HUES6 (cell line): ENCODE measurements at regions not wholly inside any gene's neighbourhood (a gene's known extent, or its start where the extent isn't known, plus 50 kb on each side); places are given as distances from the start of the nearest gene placed in this dataset.

Experiments used
- H3K27ac ChIP-seq: 2 replicates; pipeline ENCODE4 v1.7.0; 2013; ENCODE audit warnings: low read depth, mild to moderate bottlenecking, low read length, inconsistent platforms
- H3K27me3 ChIP-seq: 2 replicates; pipeline ENCODE4 v1.6.1; 2013; ENCODE audit warnings: low read length; ENCODE audit not compliant: control insufficient read depth, insufficient read depth
- H3K36me3 ChIP-seq: 2 replicates; pipeline ENCODE4 v1.6.1; 2013; ENCODE audit warnings: low read length; ENCODE audit not compliant: control insufficient read depth, insufficient read depth
- H3K4me1 ChIP-seq: 2 replicates; pipeline ENCODE4 v1.6.1; 2013; ENCODE audit warnings: low read length; ENCODE audit not compliant: control insufficient read depth, insufficient read depth
- H3K4me3 ChIP-seq: 2 replicates; pipeline ENCODE4 v1.5.1; 2013; ENCODE audit warnings: low read depth, low read length
- H3K9ac ChIP-seq: one replicate; pipeline ENCODE4 v1.6.1; 2013; ENCODE audit warnings: mild to moderate bottlenecking, low read length
- H3K9me3 ChIP-seq: 2 replicates; pipeline ENCODE4 v1.6.1; 2013; ENCODE audit warnings: low read depth, low read length; ENCODE audit not compliant: control insufficient read depth, insufficient read depth

DNA sequence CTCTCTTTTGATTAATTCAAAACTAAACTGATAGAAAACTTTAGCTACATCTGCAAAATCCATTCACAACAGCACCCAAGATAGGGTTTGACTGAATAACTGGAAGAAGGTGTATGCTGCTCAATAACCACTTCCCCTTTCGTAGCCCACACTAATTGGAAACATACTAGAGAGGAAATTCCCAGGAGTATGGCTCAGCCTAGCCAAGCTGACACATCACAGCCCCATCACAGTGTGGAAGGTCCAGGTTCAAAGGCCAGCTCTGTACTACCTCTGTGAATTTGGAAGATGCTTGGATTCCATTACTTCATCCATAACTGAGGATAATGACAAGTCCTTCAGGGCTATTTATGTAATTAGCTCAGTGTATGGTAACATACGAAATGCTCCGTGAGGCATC lies 185.4 kb downstream of the FBXO15 start:
- H3K9me3 ChIP-seq: peaks cover 9% of the 10 kb centered on the region
- no peak overlapping the region for H3K4me3 ChIP-seq
- H3K36me3 ChIP-seq: no peaks in the 10 kb centered on the region
- no peak overlapping the region for H3K9ac ChIP-seq
- no peak overlapping the region for H3K27ac ChIP-seq
- peaks cover 3% of the 10 kb centered on the region; the same call in 1 of the 2 replicates for H3K4me1 ChIP-seq
- no peaks in the 10 kb centered on the region for H3K27me3 ChIP-seq

DNA sequence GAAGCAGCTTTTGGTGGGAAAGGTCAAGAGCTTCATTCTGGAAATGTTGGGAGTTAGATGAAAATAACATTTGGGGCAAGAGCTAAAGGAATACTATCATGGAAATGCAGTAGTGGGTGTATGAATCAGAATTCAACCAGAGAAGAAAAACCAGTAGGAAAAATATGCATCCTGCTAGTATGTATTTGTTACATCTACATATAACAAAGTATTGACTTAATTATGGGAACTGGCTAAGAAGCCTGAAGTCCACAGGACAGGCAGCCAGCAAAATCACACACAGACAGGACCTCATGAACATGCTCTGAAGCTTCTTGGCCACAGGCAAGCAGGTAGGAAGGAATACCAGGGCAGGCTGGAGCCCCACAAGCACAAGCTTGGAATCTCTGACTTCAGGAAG lies 185.8 kb downstream of the FBXO15 start:
- Histone ChIP-seq H3K9me3 (peaks cover 9% of the 10 kb centered on the region), H3K4me3 (no peak overlapping the region), H3K27ac (no peak overlapping the region), H3K36me3 (no peaks in the 10 kb centered on the region), H3K27me3 (no peaks in the 10 kb centered on the region), H3K9ac (no peak overlapping the region), H3K4me1 (peaks cover 7% of the 10 kb centered on the region; the same call in 1 of the 2 replicates)

DNA sequence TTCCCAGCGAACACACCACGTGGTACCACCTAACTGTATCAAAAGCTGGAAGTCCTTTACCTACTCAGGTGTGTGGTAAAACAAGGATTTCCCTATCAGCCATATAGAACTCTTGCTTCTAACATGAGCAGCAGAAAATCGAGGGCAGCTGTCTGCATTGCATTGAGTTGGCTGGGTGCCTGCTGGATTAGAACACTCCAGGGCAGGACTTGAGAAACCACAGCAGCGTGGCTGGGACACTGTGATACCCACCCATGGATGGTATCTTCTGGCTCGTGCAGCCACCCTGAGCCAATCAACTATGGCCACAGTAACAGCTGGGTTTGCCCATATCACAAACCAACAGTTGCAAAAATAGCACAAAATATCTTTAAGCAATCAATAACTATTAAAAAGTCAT lies 188.3 kb downstream of the FBXO15 start:
- H3K27me3 ChIP-seq: no peaks in the 10 kb centered on the region
- no peak overlapping the region for H3K27ac ChIP-seq
- H3K9ac ChIP-seq: no peak overlapping the region
- H3K9me3 ChIP-seq: peaks cover 10% of the 10 kb centered on the region
- peaks cover 7% of the 10 kb centered on the region; the same call in 1 of the 2 replicates for H3K4me1 ChIP-seq
- H3K4me3 ChIP-seq: no peak overlapping the region
- no peaks in the 10 kb centered on the region for H3K36me3 ChIP-seq

DNA sequence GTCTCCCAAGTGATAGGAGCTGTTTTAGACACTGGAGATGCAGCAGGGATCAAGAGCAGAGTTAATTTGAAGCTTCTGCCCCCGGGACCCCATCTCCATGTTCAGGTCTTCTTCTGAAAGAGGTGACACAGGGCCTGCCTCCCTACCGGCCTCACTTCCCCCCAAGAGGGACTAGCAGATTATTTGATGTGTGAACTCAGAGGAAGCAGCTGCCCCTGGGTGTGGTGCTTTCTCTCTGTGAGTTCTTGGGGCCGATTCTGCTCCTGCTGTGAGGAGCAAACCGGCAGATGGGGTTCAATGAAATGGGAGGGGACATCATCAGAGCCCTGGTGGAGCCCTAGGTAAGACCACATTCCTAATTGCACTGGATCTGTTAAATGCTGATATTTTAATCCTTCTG lies 193.4 kb downstream of the FBXO15 start:
- Histone ChIP-seq H3K4me1 (peaks cover 7% of the 10 kb centered on the region; the same call in 1 of the 2 replicates), H3K36me3 (no peaks in the 10 kb centered on the region), H3K9ac (no peak overlapping the region), H3K27me3 (no peaks in the 10 kb centered on the region), H3K27ac (no peak overlapping the region), H3K9me3 (peaks cover 5% of the 10 kb centered on the region; the same call in 1 of the 2 replicates), H3K4me3 (no peak overlapping the region)

DNA sequence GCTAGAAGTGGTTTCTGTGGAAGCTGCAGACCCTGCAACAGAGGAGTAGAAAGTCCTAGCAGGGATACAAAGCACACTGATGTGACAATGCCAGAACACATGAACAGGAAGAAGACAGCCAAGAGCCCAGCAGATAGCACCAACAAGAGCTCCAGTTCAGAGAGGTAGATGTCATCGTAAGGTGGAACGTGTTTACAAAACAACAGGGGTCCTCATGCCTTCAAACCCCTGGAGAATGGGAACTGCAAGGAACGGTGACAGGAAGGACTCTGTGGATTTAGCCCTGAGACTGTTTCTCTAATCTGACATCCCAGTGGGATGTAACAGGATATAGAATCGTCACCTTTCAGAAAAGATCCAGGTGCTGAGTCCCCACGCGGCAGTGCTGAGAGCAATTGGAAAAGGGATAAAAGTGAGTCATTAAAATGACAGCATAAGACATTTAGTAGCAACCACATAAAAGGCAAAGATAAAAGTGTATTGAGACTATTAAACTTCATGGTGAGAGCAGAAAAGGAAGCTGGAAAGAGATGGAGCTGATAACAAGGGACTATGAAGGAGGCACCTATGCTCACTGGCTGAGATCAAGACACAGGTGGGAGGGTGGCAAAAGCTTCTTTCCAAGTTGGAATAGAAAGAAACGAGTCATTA lies 195.2 kb downstream of the FBXO15 start:
- peaks cover 11% of the 10 kb centered on the region for H3K4me1 ChIP-seq
- no peak overlapping the region for H3K9ac ChIP-seq
- peaks cover 7% of the 10 kb centered on the region; the same call in 1 of the 2 replicates for H3K9me3 ChIP-seq
- no peak overlapping the region for H3K4me3 ChIP-seq
- no peaks in the 10 kb centered on the region for H3K36me3 ChIP-seq
- no peak overlapping the region for H3K27ac ChIP-seq
- no peaks in the 10 kb centered on the region for H3K27me3 ChIP-seq

DNA sequence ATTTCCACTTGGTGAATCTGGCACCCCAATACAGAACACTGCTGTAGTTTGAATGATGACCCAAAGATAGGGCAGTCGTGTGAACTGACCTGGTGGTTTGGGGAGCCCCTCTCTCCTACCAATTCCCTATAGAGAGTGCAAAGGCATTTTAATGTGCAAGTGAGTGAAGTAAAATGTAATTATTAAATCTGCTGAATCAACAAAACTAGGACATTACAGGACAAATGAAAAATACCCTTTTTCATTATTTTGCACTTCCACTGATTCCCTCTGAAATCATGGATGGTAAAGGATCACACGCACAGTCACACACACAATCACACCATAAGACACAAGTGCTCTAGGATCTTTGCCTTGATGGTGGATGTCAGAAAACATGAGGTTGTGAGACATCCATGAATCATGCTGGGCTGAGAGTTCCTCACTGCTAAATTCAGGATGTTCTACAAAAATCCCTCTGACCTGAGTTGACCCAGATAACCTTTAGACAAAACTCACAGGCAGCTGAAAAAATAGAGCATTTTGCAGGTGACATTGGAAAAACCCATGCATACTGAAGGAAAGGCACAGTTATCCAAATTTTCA lies 197.4 kb downstream of the FBXO15 start:
- Histone ChIP-seq H3K27ac (no peak overlapping the region), H3K9me3 (peaks cover 5% of the 10 kb centered on the region; the same call in 1 of the 2 replicates), H3K4me3 (no peak overlapping the region), H3K9ac (no peak overlapping the region), H3K27me3 (no peaks in the 10 kb centered on the region), H3K36me3 (no peaks in the 10 kb centered on the region), H3K4me1 (peaks cover 6% of the 10 kb centered on the region; the same call in 1 of the 2 replicates)

DNA sequence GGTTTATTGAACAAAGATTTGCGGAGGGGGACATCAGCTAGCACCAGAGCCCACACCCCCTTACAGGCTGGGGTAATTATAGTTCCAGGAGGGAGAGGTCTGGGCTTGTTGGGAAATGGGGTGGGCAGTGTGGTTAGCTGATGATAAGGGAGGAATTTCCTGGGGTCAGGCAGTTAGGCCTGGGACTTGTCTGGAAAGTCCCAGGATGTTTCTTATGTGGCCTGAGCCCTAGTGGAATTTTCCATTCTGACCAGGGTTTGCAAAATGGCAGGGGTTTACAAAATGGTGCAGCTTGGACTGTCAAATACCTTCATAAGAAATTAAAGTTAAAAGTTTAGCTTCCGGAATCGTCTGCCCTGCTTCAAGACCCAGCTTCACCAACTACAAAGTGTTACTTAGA lies 199.1 kb downstream of the FBXO15 start:
- H3K27me3 ChIP-seq: no peaks in the 10 kb centered on the region
- H3K9me3 ChIP-seq: peaks cover 5% of the 10 kb centered on the region; the same call in 1 of the 2 replicates
- no peak overlapping the region for H3K4me3 ChIP-seq
- H3K4me1 ChIP-seq: peaks cover 6% of the 10 kb centered on the region; the same call in 1 of the 2 replicates
- H3K9ac ChIP-seq: peak overlapping the region; percentile 23
- no peaks in the 10 kb centered on the region for H3K36me3 ChIP-seq
- peak overlapping the region; percentile 63; the same call in 1 of the 2 replicates for H3K27ac ChIP-seq

DNA sequence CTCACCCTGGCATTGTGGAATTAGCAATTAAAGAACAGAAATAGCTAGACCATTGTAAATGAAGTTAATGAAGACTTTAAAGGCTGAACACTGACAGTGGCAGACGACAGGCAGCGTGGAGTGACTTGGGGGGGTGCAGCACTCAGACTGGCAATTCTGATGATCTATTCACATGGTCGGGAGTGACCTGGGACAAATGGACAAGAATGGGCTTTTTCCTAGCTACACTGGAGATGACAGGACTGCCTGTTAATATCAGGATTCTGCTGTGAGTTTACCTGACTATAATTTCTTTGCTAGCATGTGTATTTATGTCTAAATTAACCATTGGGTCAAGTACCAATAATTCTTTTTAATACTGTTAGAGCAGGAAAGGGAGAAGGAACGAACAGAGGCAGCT lies 199.6 kb downstream of the FBXO15 start:
- peaks cover 5% of the 10 kb centered on the region; the same call in 1 of the 2 replicates for H3K9me3 ChIP-seq
- H3K9ac ChIP-seq: peak overlapping the region; percentile 23
- no peaks in the 10 kb centered on the region for H3K27me3 ChIP-seq
- peaks cover 6% of the 10 kb centered on the region; the same call in 1 of the 2 replicates for H3K4me1 ChIP-seq
- H3K36me3 ChIP-seq: no peaks in the 10 kb centered on the region
- no peak overlapping the region for H3K4me3 ChIP-seq
- H3K27ac ChIP-seq: peak overlapping the region; percentile 63; the same call in 1 of the 2 replicates

DNA sequence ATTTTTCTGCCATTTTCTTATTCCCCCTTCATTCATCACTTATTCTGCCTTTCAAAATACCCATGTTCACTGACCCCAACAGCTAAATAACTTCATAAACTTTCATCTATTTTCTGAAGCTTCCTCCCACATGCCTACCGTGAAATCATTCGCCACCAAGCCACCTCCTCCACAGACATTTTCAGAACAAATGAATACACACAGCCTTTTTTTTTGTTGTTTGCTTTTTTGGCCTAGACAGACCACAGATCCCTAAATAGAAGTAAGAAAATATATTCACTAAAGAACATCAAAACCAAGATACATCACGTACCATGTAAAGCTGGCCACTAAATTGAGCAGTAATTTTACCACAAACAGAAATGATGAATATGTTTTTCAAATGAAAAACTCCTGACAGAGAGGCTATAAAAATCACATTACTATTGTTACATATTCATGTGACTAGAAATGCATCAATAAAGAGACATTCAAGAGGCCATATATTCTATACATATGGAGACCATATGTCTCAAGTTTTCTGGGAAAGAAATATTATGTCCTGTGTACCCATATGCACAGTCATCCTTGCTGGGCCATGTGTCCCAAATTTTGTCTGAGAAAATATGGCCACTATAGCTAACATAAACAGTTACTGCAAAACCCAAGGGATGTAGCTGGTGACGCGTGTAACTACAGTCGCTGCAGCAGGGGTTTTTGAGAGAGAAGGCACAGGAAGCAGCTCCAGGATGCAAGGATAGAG lies 200.3 kb downstream of the FBXO15 start:
- peaks cover 6% of the 10 kb centered on the region; the same call in 1 of the 2 replicates for H3K4me1 ChIP-seq
- H3K4me3 ChIP-seq: no peak overlapping the region
- no peaks in the 10 kb centered on the region for H3K27me3 ChIP-seq
- no peak overlapping the region for H3K9ac ChIP-seq
- H3K27ac ChIP-seq: no peak overlapping the region; the same call in 1 of the 2 replicates
- peaks cover 5% of the 10 kb centered on the region; the same call in 1 of the 2 replicates for H3K9me3 ChIP-seq
- no peaks in the 10 kb centered on the region for H3K36me3 ChIP-seq

DNA sequence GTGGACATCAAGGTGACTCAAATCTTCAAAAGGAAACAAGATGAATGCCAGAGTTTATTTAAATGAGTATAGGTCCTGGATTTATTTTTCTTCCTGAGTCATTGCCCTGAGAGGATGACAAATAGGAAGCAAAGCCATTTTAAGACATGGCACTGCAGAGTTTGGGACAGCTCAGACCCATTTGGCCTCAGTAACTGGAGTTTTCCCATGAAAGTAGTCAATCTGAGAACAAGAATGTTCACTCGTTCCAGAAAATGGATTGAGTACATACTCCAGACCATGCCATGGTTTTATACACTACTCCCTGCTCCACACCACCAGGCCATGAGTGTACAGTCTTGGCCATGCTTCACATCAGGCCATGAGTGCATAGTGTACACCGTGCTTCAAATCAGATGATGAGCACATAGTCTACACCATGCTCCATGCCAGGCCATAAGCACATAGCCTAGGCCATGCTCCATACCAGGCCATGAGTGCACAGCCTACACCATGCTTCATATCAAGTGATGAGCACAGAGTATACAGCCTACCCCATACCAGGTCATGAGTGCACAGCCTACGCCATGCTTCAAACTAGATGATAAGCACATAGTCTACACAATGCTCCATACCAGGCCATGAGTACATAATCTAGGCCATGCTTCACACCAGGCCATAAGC lies 202.4 kb downstream of the FBXO15 start:
- Histone ChIP-seq H3K27ac (no peak overlapping the region), H3K9me3 (peaks cover 5% of the 10 kb centered on the region; the same call in 1 of the 2 replicates), H3K4me3 (no peak overlapping the region), H3K9ac (no peak overlapping the region), H3K36me3 (no peaks in the 10 kb centered on the region), H3K27me3 (no peaks in the 10 kb centered on the region), H3K4me1 (peaks cover 6% of the 10 kb centered on the region; the same call in 1 of the 2 replicates)
